NOMO-1 treated with DMSO at 0.1 percent for 48 hours (cell line): ENCODE measurements at regions not wholly inside any gene's neighbourhood (a gene's known extent, or its start where the extent isn't known, plus 50 kb on each side); places are given as distances from the start of the nearest gene placed in this dataset.
"Not testable (repeated sequence)": the region's sequence is repeated elsewhere in the genome, so short reads cannot be mapped to it uniquely, and the experiment has no call there.

Experiments
- DNase-seq: peaks from one replicate; lab custom pipeline; 2025; ENCODE audit not compliant: unreplicated experiment; lab: John Stamatoyannopoulos, UW

DNA sequence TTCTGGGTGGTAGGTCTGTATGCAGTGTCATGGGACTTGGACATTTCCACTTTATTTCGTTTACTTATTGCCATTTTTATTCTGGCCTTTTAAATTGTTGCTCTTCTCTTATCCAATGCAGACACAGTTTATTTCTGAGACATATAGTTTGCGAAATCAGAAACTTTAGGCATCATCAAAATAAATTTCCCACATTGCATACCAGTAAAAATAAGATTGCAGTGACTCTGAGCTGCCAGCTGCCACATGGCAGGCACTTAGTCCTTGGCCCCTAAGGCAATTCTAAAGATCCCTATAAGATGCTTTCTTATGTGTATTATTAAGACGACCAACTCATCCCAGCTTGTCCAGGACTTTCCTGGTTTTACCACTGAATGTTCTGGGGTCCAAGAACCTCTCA lies 81.8 kb upstream of the ANKRD1 start:
- no peak for DNase-seq

DNA sequence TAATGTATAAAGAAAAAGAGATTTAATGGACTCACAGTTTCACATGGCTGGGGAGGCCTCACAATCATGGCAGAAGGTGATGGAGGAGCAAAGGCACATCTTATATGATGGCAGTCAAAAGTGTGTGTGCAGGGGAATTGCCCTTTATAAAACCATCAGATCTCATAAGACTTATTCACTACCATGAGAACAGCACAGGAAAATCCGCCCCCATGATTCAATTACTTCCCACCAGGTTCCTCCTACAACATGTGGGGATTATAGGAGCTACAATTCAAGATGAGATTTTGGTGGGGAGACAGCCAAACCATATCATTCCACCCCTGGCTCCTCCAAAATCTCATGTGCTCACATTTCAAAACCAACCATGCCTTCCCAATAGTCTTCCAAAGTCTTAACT lies 82.5 kb upstream of the ANKRD1 start:
- not testable (repeated sequence) for DNase-seq

DNA sequence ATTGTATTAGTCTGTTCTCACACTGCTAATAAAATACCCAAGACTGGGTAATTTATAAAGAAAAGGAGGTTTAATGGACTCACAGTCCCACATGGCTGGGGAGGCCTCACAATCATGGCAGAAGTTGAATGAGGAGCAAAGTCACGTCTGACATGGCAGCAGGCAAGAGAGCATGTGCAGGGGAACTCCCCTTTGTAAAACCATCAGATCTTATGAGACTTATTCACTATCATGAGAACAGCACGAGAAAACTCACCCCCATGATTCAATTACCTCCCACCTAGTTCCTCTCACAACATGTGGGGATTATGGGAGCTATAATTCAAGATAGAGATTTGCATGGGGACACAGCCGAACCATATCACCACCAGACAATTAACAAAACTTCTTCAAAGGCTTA lies 84.4 kb upstream of the ANKRD1 start:
- DNase-seq: not testable (repeated sequence)

DNA sequence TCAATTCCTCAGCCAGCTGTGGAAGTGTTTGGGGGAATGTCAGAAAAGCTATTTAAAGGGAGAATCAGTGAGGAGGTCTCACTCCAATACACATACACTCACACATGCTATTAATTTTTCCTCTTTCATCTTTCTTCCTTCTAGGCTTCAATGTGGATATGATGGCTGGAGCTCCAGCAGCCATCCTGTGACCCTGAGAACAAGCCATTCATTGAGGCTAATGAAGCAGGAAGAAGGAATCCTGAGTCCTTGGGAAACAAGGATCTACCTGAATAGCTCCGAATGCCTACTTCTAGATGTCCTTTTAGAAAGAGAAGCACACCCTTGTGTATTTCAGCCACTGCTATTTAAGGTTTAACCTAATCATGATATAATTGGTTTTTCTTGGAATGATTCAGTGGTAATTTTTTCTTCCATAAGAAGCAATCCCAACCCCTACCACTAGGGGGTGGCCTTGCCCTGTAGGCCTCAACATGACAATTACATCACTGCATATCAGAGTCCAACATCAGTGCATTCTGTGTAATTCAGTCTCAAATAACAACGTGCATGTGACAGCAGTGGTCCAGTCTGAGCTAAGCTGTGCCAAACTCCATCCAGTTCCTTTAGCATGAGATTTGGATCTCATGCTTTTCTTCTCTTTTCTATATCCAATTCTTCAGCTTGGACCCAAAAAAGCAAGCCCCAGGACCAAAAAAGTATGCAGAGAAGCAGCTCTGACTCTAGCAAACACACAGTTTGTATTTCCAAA lies 85.3 kb upstream of the ANKRD1 start:
- peak; percentile 43 for DNase-seq

DNA sequence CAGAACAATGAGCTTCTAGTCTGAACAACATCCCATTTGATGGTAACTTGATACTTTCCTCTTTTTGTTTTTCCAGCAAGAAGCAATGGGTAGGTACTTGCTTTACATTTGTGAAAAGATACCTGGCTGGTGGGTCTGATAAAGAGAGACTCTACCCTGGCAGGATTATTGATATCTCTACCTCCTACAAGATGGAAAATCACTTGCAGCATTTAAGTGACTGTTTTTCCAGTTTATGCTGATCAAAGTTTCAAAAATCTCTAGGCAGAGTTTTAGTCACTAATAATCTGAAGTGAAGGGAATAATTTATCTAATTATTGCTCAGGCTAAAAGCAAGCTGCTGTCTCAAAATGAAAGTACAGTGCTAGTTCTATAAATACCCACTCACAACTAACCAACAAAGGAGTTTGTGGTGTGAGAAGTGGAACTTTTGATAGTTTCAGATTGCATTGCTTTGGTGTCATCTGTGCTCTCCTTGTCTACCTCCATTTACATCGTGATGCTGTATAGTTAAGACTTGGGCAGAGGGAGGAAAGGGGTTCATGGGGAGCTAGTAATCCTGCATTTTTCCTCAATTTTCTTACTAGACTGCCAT lies 86.0 kb upstream of the ANKRD1 start:
- DNase-seq: no peak

DNA sequence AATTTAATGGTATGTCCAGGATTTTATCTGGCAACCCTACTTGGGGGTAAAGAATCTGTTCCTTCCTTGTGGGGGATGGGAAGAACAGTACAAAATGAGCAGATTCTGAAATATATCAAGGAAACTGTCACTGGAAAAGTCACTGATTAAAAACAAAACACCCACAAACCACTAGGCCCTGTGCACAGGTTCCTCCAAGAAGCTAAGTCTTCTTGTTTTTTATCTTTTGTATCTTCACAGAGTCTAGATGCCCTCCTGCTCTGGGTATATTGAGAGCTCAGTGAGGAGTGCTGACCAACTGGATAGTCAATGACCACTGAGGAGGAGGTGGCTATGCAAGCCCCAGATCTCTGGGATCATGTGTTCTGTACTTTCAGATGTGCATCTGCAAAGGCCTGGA lies 86.8 kb upstream of the ANKRD1 start:
- no peak for DNase-seq

DNA sequence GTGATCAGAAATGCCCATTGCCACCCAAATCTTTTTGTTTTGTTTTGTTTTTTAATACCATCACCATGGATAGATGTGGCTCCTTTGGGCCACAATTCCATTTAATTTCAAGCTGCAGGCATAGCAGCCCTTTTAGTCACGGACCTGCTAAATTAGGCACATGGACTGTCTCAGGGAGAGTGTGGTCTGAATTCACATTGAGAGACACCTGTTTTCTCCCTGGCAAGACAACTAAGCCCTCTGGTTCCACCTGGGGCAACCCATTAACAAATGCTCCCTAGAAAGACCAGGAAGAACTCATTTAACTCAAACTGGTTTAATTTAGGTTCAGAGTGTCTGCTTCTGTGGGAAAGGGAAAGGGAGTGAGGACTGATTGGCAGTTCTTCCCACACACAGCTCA lies 88.2 kb upstream of the ANKRD1 start:
- no peak for DNase-seq

DNA sequence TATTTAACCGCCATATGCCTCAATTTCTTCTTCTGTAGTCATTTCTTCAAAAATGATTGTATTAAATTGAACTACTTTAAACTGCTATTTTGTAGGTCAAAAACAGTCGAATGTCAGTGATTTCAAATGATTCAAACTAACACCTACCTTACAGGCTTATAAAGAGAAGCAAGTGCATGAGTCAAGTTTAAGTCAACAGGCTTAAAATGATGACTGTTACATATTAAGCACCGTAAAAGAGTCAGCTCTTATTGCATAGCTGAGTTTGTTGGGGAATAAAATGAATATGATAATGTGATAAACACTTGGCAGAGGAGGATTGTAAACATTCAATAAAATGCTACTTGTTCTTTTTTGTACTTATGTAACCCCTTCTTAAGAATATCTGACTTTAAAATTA lies 90.1 kb upstream of the ANKRD1 start:
- no peak for DNase-seq

DNA sequence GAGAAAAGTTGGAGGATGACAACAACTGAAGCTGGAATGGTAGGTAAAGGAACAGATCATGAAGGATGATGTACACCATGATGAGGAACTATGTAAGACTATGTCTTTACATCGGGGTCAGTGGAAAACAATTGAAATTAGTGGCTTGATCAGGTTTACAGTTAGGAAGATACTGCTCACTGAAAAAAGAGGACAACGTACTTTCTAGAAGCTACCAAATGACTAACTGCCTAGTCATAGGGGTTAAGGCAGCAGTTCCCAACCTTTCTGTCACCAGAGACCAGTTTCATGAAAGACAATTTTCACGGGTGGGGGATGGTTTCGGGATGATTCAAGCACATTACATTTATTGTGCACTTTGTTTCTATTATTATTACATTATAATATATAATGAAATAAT lies 91.6 kb upstream of the ANKRD1 start:
- DNase-seq: no peak

DNA sequence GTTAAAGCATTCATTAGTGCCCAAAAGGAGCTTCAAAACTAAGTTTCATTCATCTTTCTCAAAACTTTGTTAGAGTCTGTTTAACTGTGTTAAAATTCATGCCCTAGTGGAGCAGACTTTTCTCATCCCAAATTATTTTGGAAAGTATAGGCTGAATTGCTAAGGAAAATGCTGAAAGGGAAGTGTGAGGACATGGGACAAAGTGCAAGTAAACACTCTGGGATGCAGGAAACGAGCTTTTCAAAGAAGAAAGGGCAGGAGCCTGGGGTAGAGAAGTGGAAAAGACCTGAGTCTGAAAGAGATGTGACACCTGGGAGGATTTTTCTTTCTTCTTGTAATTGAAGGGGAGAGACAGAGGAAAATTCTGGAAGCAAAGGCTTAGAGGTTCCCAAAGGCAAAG lies 93.1 kb upstream of the ANKRD1 start:
- no peak for DNase-seq

DNA sequence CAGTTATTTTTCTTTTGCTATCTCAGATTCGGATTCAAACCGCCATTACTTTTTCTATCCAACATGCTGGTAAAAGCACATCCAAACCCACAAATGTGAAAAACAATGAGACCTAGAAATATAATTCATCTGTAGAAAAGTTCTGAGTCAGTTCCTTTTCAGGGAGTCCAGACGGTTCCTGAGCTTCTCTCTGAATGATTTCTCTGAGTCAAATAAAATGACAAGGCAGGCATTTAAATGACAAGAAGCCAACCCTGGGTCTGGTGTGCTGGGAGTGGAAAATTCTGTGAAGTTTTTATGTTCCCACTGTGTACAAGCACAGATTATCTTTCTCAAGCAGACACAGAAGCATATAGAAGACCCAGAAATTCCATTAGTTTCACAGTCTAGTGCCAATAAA lies 96.3 kb upstream of the ANKRD1 start:
- no peak for DNase-seq

DNA sequence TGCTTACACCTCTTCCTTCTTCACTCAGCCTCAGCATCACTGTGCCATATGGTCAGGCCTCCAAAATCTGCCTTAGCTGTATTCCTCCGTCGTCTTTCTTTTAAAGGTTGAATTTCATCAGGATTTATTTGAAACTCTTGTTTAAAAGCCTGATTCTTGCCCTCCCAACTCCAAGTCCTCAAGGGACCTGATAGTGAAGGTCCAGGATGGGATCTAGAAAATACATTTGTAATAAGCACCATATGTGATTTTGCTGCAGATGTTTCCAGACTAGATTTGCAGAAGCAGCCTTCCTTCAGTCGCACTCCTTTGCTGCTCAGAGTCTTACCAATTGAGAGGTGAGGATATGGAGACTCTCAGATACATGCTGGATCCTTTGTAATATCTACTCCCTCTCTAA lies 101.0 kb upstream of the ANKRD1 start:
- DNase-seq: no peak

DNA sequence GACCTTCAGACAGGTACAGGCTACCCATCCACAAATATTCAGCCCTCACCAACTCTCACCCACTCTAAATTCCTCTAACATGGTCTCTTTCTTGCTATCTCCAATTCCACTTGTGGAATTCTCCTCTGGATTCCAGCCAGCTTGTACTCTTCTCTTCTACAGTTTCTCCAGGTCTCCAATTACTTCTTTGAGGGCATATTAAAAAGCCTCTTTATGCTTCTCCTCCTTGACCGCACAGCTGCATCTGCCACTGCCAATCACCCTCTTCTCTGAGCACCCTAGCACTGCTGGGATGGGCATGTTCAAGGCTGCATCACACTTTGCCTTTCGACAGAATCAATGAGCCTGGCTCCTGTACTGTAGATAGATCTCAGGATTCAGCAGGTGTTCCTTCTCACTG lies 101.5 kb upstream of the ANKRD1 start:
- DNase-seq: no peak

DNA sequence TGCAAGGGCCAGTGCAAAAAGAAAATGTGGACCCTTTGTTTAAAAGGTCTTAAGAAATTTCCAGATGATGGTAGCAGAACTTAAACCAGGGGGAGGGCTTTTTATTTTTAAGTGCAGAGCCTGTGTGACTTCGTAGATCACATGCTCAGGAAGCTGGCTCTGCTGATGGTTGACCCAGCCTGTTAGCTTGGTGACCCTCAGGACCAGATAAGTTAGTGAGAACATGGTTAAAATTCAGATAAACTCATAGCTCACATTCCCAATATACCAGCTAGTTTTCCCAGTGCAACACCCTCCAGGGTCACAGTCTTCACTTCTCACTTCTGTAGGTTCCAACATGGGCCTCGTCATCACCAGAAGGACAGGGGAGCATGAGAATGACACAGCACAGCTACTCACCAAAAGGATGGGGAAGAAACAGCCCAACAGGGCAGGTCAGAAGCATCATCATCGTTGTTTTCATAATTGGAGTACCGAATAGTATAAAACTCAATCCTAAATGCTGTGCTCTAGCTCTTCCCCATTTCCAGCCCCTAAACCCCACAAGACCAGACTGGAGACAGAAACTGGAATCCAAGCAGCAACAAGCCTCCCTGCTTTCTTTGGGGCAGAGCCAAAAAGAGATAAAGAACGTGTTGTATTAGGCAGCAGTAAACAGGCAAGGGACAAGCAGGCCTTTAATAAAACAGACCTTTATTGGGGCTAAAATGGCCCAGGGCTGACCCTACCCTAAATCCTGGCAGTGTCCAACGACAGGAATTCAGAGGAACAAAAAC lies 102.2 kb upstream of the ANKRD1 start:
- no peak for DNase-seq

DNA sequence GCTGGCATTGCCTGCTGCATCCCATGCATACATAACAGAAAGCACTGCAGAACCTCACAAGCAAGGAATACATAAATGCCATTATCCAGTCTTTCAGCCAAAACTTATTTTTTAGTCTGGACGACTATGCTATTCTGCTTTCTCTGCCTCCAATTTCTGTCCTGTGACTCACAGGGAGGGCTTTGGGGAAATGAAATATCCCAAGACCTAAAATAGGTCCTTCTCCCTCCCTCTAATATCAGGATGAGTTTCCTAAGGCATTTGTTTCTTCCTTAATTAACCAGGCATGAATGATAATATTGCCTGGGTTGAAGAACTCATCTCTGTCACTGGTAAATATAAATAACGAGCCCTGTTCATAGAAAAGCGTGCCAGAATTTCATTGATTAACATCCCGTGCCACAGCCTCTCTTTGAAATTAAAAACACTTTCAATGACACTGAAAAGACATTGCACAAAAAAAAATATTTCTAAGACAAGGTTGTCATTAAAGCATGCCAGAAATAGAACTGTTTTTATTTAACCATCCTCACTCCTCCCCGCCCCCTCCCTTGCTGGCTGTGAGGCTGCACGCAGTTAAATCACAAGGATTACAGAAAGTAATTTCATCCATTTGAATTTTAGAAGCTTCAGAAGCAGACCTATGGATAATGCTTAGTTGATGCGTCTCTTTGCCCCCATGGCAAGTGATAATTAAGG lies 103.0 kb upstream of the ANKRD1 start:
- no peak for DNase-seq

DNA sequence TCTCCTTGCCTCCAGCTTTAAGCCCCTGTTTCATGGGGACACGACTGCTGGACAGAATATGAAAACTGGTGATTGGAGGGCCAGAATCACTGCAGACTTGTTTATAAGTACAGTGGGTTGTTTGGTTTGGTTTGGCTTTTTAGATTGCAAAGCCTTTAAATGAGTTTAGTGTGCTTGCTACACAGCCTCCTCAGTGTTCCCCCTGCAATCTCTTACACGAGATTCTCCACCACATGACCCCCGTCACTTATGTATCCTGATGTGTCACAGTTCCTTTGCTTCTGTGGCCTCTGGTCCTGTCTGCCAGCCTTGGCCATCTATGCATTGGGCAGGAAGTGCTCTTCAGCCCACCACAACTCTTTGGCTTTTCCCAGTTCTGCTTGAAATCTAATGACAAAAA lies 103.7 kb upstream of the ANKRD1 start:
- no peak for DNase-seq

DNA sequence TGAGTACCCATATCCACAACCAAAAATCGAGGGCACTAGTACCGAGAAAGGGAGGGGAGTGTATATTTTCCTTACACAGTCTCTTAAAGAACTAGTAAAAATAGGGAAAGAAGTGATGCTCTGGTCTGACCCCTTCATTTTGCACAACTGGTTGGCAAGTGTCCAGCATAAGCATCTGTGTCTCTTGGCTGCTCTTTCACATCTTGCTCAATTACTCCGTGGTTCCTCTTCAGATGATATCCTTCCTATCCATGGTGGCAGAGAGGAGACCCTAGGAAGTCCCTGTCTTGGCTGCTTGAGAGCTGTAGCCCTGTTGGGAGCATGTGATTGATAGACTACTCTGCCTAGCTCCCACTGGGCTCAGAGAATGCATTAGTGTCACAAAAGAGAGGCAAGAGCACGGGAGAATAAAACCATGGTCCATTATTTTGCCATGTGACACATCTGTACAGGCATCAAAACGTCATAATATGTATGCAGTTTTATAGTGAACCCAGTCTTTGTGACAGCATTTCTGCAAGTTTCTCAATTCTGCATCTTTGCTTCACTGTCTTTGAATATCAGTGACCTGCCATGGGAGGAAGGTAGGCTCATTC lies 111.8 kb upstream of the ANKRD1 start:
- DNase-seq: no peak

DNA sequence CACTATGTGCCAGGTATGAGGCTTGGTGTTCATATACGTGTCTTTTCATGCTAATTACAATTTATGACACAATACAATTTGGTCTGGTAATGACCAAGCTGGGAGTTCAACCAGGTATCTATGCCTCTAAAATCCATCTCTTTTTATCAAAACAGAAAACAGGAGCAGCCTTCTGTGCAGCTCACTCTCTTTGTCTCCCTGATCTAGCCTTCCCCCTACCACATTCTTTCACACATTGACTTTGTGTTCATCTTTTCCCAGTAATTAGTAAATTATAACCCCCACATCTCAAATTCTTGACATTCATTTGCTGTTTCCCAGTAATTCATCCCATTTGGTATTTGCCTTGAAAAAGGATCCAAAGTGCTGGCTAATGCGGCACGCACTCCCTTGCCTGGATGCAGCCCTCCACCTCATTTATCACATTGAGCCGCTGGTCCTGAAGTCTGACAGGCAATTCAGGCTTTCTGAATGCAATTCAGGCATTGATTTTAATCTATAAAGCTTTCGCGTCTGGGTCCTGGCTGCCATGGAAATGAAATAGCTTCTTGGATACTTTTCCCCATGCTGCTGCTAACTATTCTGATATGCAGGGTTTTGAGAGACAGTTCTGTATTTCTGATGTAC lies 112.5 kb upstream of the ANKRD1 start:
- DNase-seq: no peak

DNA sequence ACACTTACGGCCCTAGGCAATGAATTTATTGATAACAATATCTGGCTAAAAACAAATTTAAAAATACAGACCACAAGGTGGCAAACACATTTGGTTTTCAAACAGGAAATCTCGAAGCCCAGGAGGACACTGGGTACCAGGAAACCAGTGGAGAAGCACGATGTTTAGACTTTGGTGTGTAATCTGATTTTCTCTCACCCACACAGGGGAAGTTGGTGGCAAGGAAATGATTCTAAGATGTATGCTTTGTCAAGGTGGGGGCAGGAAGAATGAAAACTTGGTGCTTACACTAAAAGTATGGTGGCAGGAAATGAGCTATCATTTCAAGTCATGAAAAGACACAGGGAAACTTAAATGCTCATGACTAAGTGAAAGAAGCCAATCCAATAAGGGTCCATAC lies 113.2 kb upstream of the ANKRD1 start:
- DNase-seq: no peak

DNA sequence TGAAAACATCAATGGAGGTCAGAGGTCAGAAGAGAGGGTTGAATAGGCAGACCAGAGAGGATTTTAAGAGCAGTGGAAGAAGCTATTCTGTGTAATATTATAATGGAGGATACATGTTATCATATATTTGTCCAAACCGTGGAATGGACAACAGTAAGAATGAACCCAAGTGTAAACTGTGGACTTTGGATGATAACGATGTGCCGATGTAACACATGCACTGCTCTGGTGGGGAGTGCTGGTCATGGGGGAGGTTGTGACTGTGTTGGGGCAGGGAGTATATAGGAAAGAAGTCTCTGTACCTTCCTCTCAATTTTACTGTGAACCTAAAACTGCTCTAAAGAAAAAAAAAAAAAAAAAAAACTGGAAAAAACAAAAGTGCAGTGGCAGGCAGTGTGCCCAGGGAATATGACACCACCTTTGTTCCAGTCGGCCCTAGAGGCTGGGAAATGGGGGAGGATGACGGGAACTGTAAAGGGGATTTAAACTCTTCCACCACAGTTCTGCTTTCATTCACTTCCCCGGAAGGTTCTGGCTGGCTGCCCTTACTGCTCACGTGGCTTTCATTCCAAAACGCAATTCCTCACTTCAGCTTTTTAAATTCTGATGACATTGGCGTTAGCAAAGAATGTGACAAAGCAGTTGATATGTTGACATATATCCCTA lies 113.7 kb upstream of the ANKRD1 start:
- no peak for DNase-seq
